Kidney epithelial cell (primary cell): ENCODE measurements at regions not wholly inside any gene's neighbourhood (a gene's known extent, or its start where the extent isn't known, plus 50 kb on each side); places are given as distances from the start of the nearest gene placed in this dataset.

Experiments used
- DNase-seq: peaks from one replicate; pipeline ENCODE4 v3.0.0-alpha.2; 2010; ENCODE audit warnings: low read depth
- H3K27me3 ChIP-seq: 2 replicates; pipeline ENCODE4 v1.6.0; 2011; ENCODE audit warnings: low read length; ENCODE audit not compliant: control insufficient read depth, insufficient read depth
- H3K36me3 ChIP-seq: 2 replicates; pipeline ENCODE4 v1.5.1; 2011; ENCODE audit warnings: low read length; ENCODE audit not compliant: control insufficient read depth, insufficient read depth
- H3K4me3 ChIP-seq: 2 replicates; pipeline ENCODE4 v1.5.1; 2011; ENCODE audit warnings: low read depth, mild to moderate bottlenecking, control low read depth, low read length
- TF ChIP-seq, protein P1 (sequence below): IDR thresholded peaks from 2 replicates; pipeline ENCODE4 v1.5.1; 2011; ENCODE audit warnings: mild to moderate bottlenecking, moderate library complexity, low read length, control low read depth, inconsistent platforms; ENCODE audit not compliant: insufficient read depth, poor library complexity, severe bottlenecking

- TF ChIP-seq, protein P1, sequence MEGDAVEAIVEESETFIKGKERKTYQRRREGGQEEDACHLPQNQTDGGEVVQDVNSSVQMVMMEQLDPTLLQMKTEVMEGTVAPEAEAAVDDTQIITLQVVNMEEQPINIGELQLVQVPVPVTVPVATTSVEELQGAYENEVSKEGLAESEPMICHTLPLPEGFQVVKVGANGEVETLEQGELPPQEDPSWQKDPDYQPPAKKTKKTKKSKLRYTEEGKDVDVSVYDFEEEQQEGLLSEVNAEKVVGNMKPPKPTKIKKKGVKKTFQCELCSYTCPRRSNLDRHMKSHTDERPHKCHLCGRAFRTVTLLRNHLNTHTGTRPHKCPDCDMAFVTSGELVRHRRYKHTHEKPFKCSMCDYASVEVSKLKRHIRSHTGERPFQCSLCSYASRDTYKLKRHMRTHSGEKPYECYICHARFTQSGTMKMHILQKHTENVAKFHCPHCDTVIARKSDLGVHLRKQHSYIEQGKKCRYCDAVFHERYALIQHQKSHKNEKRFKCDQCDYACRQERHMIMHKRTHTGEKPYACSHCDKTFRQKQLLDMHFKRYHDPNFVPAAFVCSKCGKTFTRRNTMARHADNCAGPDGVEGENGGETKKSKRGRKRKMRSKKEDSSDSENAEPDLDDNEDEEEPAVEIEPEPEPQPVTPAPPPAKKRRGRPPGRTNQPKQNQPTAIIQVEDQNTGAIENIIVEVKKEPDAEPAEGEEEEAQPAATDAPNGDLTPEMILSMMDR, result no peak
- DNase-seq, result no peak
- no peak overlapping the region for H3K4me3 ChIP-seq
- no peaks in the 10 kb centered on the region for H3K36me3 ChIP-seq
- H3K27me3 ChIP-seq, result no peaks in the 10 kb centered on the region
Measured at GRCh38 chr20:7366189-7366588, 574.1 kb downstream of the HAO1 start.

GRCh38 chr20:7371518-7372163 lies 568.6 kb downstream of the HAO1 start:
- TF ChIP-seq, protein P1, result no peak

GRCh38 chr20:7375905-7376304 lies 564.4 kb downstream of the HAO1 start:
- Histone ChIP-seq H3K4me3 (no peak overlapping the region), H3K27me3 (no peaks in the 10 kb centered on the region), H3K36me3 (no peaks in the 10 kb centered on the region)
- DNase-seq, result no peak
- TF ChIP-seq, protein P1, result peak; percentile 34

More at GRCh38 chr20:7371518-7372163, 568.6 kb downstream of the HAO1 start:
- H3K4me3 ChIP-seq, result no peak overlapping the region
- no peaks in the 10 kb centered on the region for H3K36me3 ChIP-seq
- no peaks in the 10 kb centered on the region for H3K27me3 ChIP-seq
- DNase-seq, result no peak

DNA sequence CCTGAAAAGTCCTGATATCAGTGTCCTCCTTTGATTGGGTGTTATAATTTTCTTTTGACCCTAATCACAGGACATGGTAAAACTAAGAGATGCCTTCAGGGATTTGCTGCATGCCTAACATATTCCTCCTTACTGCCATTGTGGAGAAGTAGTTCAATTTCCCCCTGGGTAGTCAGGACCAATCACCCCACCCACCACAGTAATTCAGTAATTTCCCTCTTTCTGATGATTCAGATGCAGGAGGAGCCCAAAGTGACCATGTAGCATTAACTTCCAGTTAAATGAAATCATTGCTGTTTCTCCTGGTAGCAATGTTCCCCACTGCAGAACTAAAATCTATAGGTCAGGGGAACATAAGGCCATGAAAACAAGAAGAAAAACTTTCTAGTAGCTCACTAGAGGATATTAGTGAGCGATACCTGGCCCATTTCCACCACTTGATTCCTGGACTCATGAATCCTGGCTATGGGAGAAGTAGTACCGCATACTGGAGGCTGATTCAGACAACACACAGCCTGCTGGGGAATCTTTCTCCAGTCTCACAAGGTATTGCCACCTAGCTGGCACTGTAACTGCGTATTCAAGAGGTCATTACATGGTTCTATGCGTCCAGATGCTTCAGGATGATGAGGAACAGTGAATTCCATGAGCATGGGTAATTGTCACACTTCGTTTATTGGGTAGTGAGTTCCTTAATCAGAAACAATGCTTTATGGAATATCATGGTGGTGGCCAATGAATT lies 561.2 kb downstream of the HAO1 start:
- TF ChIP-seq, protein P1, result no peak
- no peak for DNase-seq
- no peak overlapping the region for H3K4me3 ChIP-seq
- no peaks in the 10 kb centered on the region for H3K36me3 ChIP-seq
- no peaks in the 10 kb centered on the region for H3K27me3 ChIP-seq

GRCh38 chr20:7379621-7380220 lies 560.5 kb downstream of the HAO1 start:
- no peaks in the 10 kb centered on the region for H3K27me3 ChIP-seq
- no peak overlapping the region for H3K4me3 ChIP-seq
- TF ChIP-seq, protein P1, result no peak
- no peak for DNase-seq
- no peaks in the 10 kb centered on the region for H3K36me3 ChIP-seq
